GM21381 (cell line): ENCODE measurements at regions not wholly inside any gene's neighbourhood (a gene's known extent, or its start where the extent isn't known, plus 50 kb on each side); places are given as distances from the start of the nearest gene placed in this dataset.
"Not testable (repeated sequence)": the region's sequence is repeated elsewhere in the genome, so short reads cannot be mapped to it uniquely, and the experiment has no call there.

Experiments
- ATAC-seq: cut with Tn5 transposase; IDR thresholded peaks from one replicate; pipeline ENCODE4 v1.9.1; 2021; ENCODE audit warnings: mild to moderate bottlenecking, moderate library complexity; ENCODE audit not compliant: unreplicated experiment

GRCh38 chr4:49321511-49322300 lies 335.6 kb downstream of the CWH43 start:
- ATAC-seq: not testable (repeated sequence)

DNA sequence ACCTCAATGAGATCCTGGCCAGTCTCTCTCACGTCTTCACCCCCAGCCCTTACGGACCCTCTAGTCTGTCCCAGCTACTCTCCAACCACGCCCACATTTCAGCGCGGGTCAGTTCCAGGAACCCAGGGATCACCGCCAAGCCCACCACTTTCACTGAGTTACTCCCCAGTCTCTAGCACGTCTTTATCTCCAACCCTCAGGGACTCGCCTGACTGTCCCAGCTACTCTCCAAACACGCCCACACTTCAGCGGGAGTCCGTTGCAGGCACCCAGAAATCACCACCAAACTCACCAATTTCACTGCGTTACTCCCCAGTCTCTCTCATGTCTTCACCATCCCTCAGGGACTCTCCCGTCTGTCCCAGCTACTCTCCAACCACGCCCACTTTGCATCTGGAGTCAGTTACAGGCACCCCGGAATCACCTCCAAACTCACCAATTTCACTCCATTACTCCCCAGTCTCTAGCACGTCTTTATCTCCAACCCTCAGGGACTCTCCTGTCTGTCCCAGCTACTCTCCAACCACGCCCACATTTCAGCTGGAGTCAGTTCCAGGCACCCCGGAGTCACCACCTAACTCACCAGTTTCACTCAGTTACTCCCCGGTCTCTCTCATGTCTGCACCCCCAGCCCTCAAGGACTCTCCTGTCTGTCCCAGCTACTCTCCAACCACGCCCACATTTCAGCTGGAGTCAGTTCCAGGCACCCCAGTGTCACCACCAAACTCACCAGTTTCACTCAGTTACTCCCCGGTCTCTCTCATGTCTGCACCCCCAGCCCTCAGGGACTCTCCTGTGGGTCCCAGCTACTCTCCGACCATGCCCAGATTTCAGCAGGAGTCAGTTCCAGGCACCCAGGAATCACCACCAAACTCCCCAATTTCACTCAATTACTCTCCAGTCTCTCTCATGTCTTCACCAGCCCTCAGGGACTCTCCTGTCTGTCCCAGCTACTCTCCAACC lies 336.8 kb downstream of the CWH43 start:
- ATAC-seq: not testable (repeated sequence)

DNA sequence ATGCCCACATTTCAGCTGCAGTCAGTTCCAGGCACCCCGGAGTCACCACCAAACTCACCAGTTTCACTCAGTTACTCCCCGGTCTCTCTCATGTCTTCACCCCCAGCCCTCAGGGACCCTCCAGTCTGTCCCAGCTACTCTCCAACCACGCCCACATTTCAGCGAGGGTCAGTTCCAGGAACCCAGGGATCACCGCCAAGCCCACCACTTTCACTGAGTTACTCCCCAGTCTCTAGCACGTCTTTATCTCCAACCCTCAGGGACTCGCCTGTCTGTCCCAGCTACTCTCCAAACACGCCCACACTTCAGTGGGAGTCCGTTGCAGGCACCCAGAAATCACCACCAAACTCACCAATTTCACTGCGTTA lies 337.5 kb downstream of the CWH43 start:
- not testable (repeated sequence) for ATAC-seq
